ENCODE measurements at regions not wholly inside any gene's neighbourhood (a gene's known extent, or its start where the extent isn't known, plus 50 kb on each side); places are given as distances from the start of the nearest gene placed in this dataset.
"Not testable (repeated sequence)": the region's sequence is repeated elsewhere in the genome, so short reads cannot be mapped to it uniquely, and the experiment has no call there.

DNA sequence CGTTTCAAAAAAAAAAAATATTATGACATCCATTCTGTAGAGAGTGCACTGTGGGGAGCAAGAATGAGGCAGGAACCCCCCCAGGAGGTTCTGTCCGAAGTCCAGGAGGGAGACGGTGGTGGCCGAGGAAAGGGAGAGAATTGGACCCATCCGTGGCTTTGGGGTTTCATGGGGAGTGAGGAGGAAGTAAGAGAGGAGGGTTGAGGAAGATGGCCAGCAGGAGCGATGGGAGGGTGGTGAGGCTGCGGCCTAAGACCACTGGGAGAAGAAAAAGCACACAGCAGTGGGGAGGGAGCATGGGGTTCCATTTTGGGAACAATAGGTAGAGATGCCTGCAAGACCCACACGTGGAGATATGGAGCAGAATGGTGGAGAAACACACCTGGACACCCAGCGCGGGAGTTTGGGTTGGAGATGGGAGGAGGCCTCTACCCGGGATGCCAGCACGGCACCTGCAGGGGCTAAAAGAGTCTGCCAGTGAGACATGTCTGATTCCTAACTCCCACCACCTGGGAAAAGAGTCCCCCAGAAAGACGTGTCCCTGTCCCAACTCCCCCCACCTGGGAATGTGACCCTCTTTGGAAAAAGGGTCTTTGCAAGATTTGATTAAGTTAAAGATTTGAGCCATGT, 72.5 kb upstream of the SHANK2 start:
- Histone ChIP-seq H3K4me3 (ENCODE audit: low read depth, low read length) (no peak overlapping the region), H3K27ac (ENCODE audit: low read depth, low read length) (no peak overlapping the region), H3K4me1 (ENCODE audit: control insufficient read depth, insufficient read depth, low read length) (no peaks in the 10 kb centered on the region), H3K27me3 (ENCODE audit: control insufficient read depth, insufficient read depth, low read length) (peaks cover 4% of the 10 kb centered on the region), H3K9me3 (ENCODE audit: control insufficient read depth, insufficient read depth, low read depth, low read length) (peaks cover 7% of the 10 kb centered on the region; the same call in 1 of the 2 replicates), H3K36me3 (ENCODE audit: control insufficient read depth, insufficient read depth, low read length) (no peaks in the 10 kb centered on the region), H3K9ac (ENCODE audit: low read length) (no peak overlapping the region)

DNA sequence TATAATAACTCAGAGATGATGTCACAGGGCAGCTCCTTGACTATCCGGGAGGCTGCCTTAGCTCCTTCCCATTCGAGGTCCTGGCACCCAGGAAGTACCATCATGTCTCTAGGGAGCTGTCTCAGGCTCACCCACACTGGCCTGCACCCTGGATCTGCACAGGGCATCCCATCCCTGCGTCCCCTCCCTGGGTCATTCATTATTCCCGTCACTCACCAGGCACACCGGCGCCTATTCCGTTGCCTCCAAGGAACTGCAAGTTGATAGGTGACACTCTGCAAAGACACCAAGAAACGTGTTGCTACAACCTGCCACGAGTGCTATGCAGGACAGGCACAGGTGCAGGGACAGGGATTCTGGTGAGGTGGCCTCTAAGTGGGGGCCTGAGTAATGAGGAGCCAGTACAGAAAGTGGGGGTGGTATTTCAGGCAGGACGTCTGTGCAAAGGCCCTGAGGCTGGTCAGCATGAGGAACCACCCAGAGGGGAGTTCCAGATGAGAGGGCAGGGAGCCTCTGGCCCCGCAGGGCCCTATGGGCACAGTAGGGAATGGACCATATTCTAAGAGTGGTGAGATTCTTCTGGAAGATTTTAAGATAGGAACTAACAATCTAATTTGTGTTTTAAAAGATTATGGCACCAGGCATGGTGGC, 71.6 kb upstream of the SHANK2 start:
- H3K27ac ChIP-seq (ENCODE audit: low read depth, low read length): no peak overlapping the region
- no peak overlapping the region for H3K4me3 ChIP-seq (ENCODE audit: low read depth, low read length)
- H3K4me1 ChIP-seq (ENCODE audit: control insufficient read depth, insufficient read depth, low read length): no peaks in the 10 kb centered on the region
- H3K36me3 ChIP-seq (ENCODE audit: control insufficient read depth, insufficient read depth, low read length): no peaks in the 10 kb centered on the region
- peaks cover 4% of the 10 kb centered on the region for H3K27me3 ChIP-seq (ENCODE audit: control insufficient read depth, insufficient read depth, low read length)
- H3K9ac ChIP-seq (ENCODE audit: low read length): no peak overlapping the region
- H3K9me3 ChIP-seq (ENCODE audit: control insufficient read depth, insufficient read depth, low read depth, low read length): no peaks in the 10 kb centered on the region; the same call in 1 of the 2 replicates

DNA sequence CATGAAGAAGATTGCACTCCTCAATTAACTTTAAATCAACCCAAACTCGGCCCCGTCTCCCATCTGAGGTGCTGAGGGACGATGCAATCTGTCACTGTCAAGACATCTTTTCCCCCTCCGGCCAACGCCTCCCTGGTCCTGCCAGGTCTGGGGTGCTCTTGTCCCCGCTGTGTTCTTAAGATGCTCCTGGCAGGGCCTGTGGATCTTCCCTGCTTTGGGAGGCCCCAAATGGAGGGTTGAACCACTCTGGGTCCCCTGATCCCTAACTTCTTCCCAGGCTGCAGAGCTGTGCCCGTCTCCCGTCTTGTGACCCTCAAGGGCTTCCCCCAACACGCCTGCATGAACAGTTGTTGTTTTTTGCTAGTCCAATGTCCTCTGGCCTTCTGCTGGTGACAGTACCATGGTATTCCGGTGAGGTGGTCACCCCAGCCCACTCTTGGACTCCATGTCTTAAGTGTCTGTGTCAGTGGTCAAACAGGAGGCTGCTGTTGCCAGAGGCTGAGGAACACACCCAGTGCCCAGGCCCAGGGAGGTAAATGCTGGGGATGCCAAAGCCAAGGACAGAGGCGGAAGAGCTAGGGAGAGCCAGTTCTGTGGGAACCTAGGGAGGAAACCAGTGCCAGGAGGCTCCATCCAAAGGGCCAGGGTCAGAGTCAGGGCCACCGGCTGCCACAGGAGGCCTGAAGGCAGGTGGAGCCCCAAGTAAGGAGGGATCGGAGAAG, 70.6 kb upstream of the SHANK2 start:
- Histone ChIP-seq H3K36me3 (ENCODE audit: control insufficient read depth, insufficient read depth, low read length) (no peaks in the 10 kb centered on the region), H3K4me3 (ENCODE audit: low read depth, low read length) (no peak overlapping the region), H3K9me3 (ENCODE audit: control insufficient read depth, insufficient read depth, low read depth, low read length) (no peaks in the 10 kb centered on the region; the same call in 1 of the 2 replicates), H3K4me1 (ENCODE audit: control insufficient read depth, insufficient read depth, low read length) (no peaks in the 10 kb centered on the region), H3K27me3 (ENCODE audit: control insufficient read depth, insufficient read depth, low read length) (peaks cover 4% of the 10 kb centered on the region), H3K9ac (ENCODE audit: low read length) (no peak overlapping the region), H3K27ac (ENCODE audit: low read depth, low read length) (no peak overlapping the region)

DNA sequence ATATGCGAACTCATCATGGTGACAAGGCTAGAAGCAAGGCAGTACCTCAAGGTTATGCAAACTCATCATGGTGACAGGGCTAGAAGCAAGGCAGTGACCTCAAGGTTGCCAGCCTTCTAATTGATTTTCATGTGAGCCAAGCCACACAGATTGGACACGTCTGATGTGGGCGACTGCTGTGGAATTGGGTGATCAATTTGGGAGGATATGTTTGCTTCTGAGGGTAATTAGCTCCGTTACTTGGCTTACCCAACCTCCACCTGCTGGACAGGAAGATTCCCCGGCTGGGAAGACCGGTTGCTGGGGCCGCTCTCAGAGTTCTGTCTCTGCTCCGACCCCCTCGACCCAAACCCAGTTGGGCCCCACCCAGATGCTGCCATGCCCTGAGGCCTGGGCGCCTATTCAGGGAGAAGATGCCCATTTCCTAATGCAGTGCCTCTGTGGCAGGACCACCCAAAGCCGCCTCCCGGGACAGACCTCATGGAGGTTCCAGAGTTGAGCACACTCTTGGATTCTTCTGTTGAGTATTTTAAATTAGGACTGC, 69.9 kb upstream of the SHANK2 start:
- Histone ChIP-seq H3K4me3 (ENCODE audit: low read depth, low read length) (no peak overlapping the region), H3K36me3 (ENCODE audit: control insufficient read depth, insufficient read depth, low read length) (no peaks in the 10 kb centered on the region), H3K27ac (ENCODE audit: low read depth, low read length) (no peak overlapping the region), H3K9me3 (ENCODE audit: control insufficient read depth, insufficient read depth, low read depth, low read length) (peaks cover 4% of the 10 kb centered on the region; the same call in 1 of the 2 replicates), H3K27me3 (ENCODE audit: control insufficient read depth, insufficient read depth, low read length) (peaks cover 4% of the 10 kb centered on the region), H3K9ac (ENCODE audit: low read length) (no peak overlapping the region), H3K4me1 (ENCODE audit: control insufficient read depth, insufficient read depth, low read length) (no peaks in the 10 kb centered on the region)

DNA sequence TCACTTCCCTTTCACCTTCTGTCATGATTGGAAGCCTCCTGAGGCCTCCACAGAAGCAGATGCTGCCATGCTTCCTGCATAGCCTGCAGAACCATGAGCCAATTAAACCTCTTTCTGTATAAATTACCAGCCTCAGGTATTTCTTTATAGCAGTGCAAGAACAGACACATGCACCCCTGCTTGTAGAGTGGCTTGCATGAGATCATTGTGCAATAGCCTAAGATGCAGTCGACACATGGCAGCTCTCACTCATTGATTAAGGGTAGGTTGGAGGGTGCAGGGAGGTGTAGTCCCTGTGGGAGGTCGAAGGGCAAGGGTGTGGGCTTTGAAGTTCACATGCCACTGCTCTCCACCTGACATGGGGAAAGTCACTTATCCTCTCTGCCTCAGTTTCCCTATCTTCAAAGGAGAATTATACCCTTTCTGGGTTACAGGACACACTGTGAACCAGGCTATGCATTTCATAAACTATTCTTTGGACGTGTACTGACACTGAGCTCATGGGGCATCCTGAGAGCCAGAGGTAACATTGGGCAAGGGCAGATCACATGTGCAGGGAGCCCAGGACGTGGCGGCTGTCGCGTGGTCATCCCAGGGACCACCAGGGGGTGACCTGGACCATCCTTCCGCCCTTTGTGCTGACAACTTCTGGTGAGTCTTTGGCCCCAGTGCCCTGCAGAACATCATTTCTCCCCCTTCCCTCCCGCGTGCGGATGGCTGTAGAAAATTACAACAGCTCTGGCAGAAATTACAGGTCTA, 69.2 kb upstream of the SHANK2 start:
- Histone ChIP-seq H3K36me3 (ENCODE audit: control insufficient read depth, insufficient read depth, low read length) (no peaks in the 10 kb centered on the region), H3K4me3 (ENCODE audit: low read depth, low read length) (no peak overlapping the region), H3K9ac (ENCODE audit: low read length) (no peak overlapping the region), H3K4me1 (ENCODE audit: control insufficient read depth, insufficient read depth, low read length) (no peaks in the 10 kb centered on the region), H3K9me3 (ENCODE audit: control insufficient read depth, insufficient read depth, low read depth, low read length) (peaks cover 7% of the 10 kb centered on the region; the same call in 1 of the 2 replicates), H3K27me3 (ENCODE audit: control insufficient read depth, insufficient read depth, low read length) (peaks cover 2% of the 10 kb centered on the region), H3K27ac (ENCODE audit: low read depth, low read length) (no peak overlapping the region)

DNA sequence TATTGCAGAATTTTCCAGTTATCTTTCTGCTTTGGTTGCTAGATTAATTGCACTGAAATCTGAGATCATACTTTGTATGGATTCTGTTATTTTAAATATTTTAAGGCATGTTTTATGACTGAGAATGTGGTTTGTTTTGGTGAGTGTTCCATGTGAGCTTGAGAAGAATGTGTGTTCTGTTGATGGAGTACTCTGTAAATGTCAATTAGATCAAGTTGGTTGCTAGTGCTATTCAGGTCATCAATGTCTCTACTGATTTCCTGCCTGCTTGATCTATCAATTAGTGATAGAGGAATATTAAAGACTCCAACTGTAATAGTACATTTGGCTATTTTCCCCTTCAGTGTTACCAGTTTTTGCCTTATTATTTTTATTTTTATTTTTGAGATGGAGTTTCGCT, 64.3 kb upstream of the SHANK2 start:
- Histone ChIP-seq H3K27ac (ENCODE audit: low read depth, low read length) (no peak overlapping the region), H3K4me3 (ENCODE audit: low read depth, low read length) (no peak overlapping the region), H3K36me3 (ENCODE audit: control insufficient read depth, insufficient read depth, low read length) (no peaks in the 10 kb centered on the region)

DNA sequence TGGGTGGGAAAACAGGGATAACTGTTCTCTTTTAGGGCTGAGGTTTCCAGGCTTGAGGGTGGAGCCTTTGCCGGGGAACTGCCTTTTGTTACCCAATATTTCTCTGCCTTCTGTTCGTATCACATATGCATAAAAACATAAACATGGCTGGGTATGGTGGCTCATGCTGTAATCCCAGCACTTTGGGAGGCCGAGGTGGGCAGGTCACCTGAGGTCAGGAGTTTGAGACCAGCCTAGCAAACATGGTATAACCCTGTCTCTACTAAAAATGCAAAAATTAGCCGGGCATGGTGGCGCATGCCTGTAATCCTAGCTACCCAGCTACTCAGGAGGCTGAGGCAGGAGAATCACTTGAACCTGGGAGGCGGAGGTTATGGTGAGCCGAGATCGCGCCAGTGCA, 60.2 kb upstream of the SHANK2 start:
- H3K9me3 ChIP-seq (ENCODE audit: control insufficient read depth, insufficient read depth, low read depth, low read length): peaks cover 17% of the 10 kb centered on the region
- not testable (repeated sequence) for H3K9ac ChIP-seq (ENCODE audit: low read length); H3K36me3 ChIP-seq (ENCODE audit: control insufficient read depth, insufficient read depth, low read length); H3K4me3 ChIP-seq (ENCODE audit: low read depth, low read length); H3K27ac ChIP-seq (ENCODE audit: low read depth, low read length); H3K27me3 ChIP-seq (ENCODE audit: control insufficient read depth, insufficient read depth, low read length); H3K4me1 ChIP-seq (ENCODE audit: control insufficient read depth, insufficient read depth, low read length)

More for the DNA sequence above, 64.3 kb upstream of the SHANK2 start:
- Histone ChIP-seq H3K9ac (ENCODE audit: low read length) (no peak overlapping the region), H3K4me1 (ENCODE audit: control insufficient read depth, insufficient read depth, low read length) (no peaks in the 10 kb centered on the region), H3K9me3 (ENCODE audit: control insufficient read depth, insufficient read depth, low read depth, low read length) (peaks cover 18% of the 10 kb centered on the region), H3K27me3 (ENCODE audit: control insufficient read depth, insufficient read depth, low read length) (no peaks in the 10 kb centered on the region; the same call in 1 of the 2 replicates)

DNA sequence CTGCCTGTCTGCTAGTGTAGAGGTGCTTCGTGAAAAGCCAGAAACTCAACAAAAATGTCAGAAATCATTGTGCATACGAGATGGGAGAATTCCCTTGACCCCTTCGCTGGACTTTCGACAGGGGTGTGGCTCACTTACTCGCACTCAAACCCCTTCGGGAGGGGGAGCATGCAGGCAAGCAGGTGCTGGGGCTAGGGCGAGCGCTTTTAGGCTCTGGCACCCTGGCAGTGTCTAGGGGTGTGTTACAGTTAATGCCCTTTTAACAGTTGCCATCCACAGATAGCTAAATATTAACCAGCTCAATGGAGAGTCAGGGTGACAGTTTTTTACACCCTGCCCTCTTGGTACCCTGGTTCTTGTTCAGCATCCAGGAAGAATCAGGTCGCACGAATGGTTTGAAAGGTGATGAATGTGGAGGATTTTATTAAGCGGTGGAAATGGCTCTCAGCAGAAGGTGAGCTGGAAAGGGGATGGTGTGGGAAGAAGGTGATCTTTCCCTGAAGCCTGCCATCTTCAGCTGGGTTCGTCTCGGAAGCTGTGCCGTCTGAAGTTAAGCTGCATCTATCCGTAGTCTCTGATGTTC, 59.6 kb upstream of the SHANK2 start:
- H3K4me3 ChIP-seq (ENCODE audit: low read depth, low read length): no peak overlapping the region
- no peak overlapping the region for H3K27ac ChIP-seq (ENCODE audit: low read depth, low read length)
- H3K4me1 ChIP-seq (ENCODE audit: control insufficient read depth, insufficient read depth, low read length): no peaks in the 10 kb centered on the region
- no peaks in the 10 kb centered on the region for H3K36me3 ChIP-seq (ENCODE audit: control insufficient read depth, insufficient read depth, low read length)
- no peaks in the 10 kb centered on the region for H3K27me3 ChIP-seq (ENCODE audit: control insufficient read depth, insufficient read depth, low read length)
- no peak overlapping the region for H3K9ac ChIP-seq (ENCODE audit: low read length)
- peaks cover 16% of the 10 kb centered on the region for H3K9me3 ChIP-seq (ENCODE audit: control insufficient read depth, insufficient read depth, low read depth, low read length)

DNA sequence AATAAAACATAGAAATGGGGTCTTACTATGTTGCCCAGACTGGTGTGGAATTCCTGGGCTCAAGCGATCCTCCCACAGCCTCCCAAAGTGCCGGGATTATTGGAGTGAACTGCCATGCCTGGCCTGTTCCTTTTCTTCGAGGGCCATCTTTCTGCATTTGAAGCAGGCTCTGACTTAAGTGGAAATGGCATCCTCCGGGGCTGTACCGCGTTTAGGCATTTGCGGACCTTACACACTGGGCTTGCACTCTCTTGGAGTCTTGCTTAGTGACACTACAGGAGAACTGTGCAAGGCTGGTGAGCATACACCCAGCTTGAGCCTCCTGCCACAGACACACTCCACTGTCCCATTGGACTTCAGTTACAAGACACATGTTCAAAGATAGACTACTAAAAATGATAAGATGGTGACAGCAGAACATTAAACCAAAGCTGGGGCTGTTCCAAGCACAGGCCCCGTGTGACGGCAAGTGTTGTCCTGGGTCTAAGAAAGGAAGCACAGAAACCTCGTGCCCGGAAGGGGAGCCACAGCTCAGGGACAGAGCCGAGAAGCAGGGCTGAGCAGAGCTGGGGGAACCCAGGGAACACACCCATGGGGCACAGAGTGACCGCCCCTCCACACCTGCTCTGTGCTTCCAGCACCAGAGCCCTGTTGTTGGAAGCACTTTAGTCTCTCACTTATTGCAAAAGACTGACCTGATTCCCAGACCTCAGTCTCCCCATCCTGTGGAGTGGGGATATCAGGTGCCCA, 59.0 kb upstream of the SHANK2 start:
- Histone ChIP-seq H3K27ac (ENCODE audit: low read depth, low read length) (no peak overlapping the region), H3K4me1 (ENCODE audit: control insufficient read depth, insufficient read depth, low read length) (no peaks in the 10 kb centered on the region), H3K4me3 (ENCODE audit: low read depth, low read length) (no peak overlapping the region), H3K9ac (ENCODE audit: low read length) (no peak overlapping the region), H3K9me3 (ENCODE audit: control insufficient read depth, insufficient read depth, low read depth, low read length) (peaks cover 11% of the 10 kb centered on the region), H3K36me3 (ENCODE audit: control insufficient read depth, insufficient read depth, low read length) (no peaks in the 10 kb centered on the region), H3K27me3 (ENCODE audit: control insufficient read depth, insufficient read depth, low read length) (no peaks in the 10 kb centered on the region)

DNA sequence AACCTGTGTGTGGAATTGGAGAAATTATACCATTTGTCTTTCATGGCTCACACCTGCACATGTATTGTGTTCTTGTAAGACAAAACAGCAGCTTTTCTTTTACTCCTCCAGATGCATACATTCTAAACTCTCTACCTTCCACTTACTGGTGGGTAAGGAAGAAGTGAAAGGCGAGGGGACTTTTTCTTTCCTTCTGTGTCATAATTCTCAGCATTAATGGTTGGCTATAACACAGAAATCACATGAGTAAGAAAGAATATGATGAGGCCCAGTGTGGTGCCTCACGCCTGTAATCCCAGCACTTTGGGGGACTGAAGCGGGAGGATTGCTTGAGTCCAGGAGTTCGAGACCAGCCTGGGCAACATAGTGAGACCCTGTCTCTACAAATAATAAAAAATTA, 57.8 kb upstream of the SHANK2 start:
- H3K36me3 ChIP-seq (ENCODE audit: control insufficient read depth, insufficient read depth, low read length): no peaks in the 10 kb centered on the region
- H3K9me3 ChIP-seq (ENCODE audit: control insufficient read depth, insufficient read depth, low read depth, low read length): 0 out of 2 replicates have a peak, but pooled peaks cover 2% of the 10 kb centered on the region
- no peak overlapping the region for H3K9ac ChIP-seq (ENCODE audit: low read length)
- H3K27ac ChIP-seq (ENCODE audit: low read depth, low read length): no peak overlapping the region
- no peak overlapping the region for H3K4me3 ChIP-seq (ENCODE audit: low read depth, low read length)
- H3K4me1 ChIP-seq (ENCODE audit: control insufficient read depth, insufficient read depth, low read length): no peaks in the 10 kb centered on the region
- no peaks in the 10 kb centered on the region for H3K27me3 ChIP-seq (ENCODE audit: control insufficient read depth, insufficient read depth, low read length)

Measured in HUES6 (cell line).